Memory B cell (primary cell): ENCODE measurements at regions not wholly inside any gene's neighbourhood (a gene's known extent, or its start where the extent isn't known, plus 50 kb on each side); places are given as distances from the start of the nearest gene placed in this dataset.
"Not testable (repeated sequence)": the region's sequence is repeated elsewhere in the genome, so short reads cannot be mapped to it uniquely, and the experiment has no call there.

ENCODE experiments used
- ATAC-seq: fragments of 150-1000 bp; cut with Tn5 transposase; 2 replicates; pipeline ENCODE4 v1.10.0; 2021; ENCODE audit warnings: low read depth, mild to moderate bottlenecking, moderate library complexity
- DNase-seq, 2 donors: peaks; one replicate each; pipeline ENCODE4 v3.0.0; 2022; ENCODE audit warnings: low spot score in 2 of 2
- H3K27ac Mint-ChIP-seq: one replicate; pipeline ENCODE4 v1.8.0; 2022; ENCODE audit warnings: mild to moderate bottlenecking, moderate library complexity, mixed read lengths
- H3K27me3 Mint-ChIP-seq: one replicate; pipeline ENCODE4 v1.8.0; 2022; ENCODE audit warnings: mixed read lengths
- H3K36me3 Mint-ChIP-seq: one replicate; pipeline ENCODE4 v1.8.0; 2022; ENCODE audit warnings: mild to moderate bottlenecking, mixed read lengths
- H3K4me1 Mint-ChIP-seq: one replicate; pipeline ENCODE4 v1.8.0; 2022; ENCODE audit warnings: mixed read lengths
- H3K4me3 Mint-ChIP-seq: one replicate; pipeline ENCODE4 v1.8.0; 2022; ENCODE audit warnings: mild to moderate bottlenecking, moderate library complexity, mixed read lengths
- H3K9me3 Mint-ChIP-seq: one replicate; pipeline ENCODE4 v1.8.0; 2022; ENCODE audit warnings: mixed read lengths

GRCh38 chr3:148554367-148554766 is 143.3 kb upstream of the AGTR1 start:
- Mint-ChIP-seq H3K4me3 (no peak overlapping the region), H3K27ac (no peak overlapping the region), H3K9me3 (peaks cover 1% of the 10 kb centered on the region), H3K27me3 (no peaks in the 10 kb centered on the region), H3K36me3 (no peaks in the 10 kb centered on the region), H3K4me1 (no peaks in the 10 kb centered on the region)
- no peak for DNase-seq
- ATAC-seq = no peak

- DNase-seq (no peak), ATAC-seq (no peak)
- Mint-ChIP-seq H3K36me3 (no peaks in the 10 kb centered on the region), H3K4me3 (no peak overlapping the region), H3K4me1 (no peaks in the 10 kb centered on the region), H3K27ac (no peak overlapping the region), H3K9me3 (peaks cover 1% of the 10 kb centered on the region), H3K27me3 (no peaks in the 10 kb centered on the region)
Measured at GRCh38 chr3:148556664-148557063, 141.0 kb upstream of the AGTR1 start.

DNA sequence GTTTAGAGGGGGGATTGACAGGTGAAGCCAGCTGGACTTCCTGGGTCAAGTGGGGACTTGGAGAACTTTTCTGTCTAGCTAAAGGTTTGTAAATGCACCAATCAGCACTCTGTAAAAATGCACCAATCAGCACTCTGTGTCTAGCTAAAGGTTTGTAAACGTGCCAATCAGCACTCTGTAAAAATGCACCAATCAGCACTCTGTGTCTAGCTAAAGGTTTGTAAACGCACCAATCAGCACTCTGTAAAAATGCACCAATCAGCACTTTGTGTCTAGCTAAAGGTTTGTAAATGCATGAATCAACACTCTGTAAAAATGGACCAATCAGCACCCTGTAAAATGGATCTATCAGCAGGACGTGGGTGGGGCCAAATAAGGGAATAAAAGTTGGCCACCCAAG is 120.1 kb upstream of the AGTR1 start:
- not testable (repeated sequence) for ATAC-seq, H3K27ac Mint-ChIP-seq, H3K36me3 Mint-ChIP-seq, H3K4me3 Mint-ChIP-seq, H3K4me1 Mint-ChIP-seq, H3K9me3 Mint-ChIP-seq, H3K27me3 Mint-ChIP-seq, DNase-seq

GRCh38 chr3:148582126-148582525 is 115.6 kb upstream of the AGTR1 start:
- no peak for ATAC-seq
- DNase-seq = no peak
- no peak overlapping the region for H3K4me3 Mint-ChIP-seq
- no peaks in the 10 kb centered on the region for H3K27me3 Mint-ChIP-seq
- H3K9me3 Mint-ChIP-seq = no peaks in the 10 kb centered on the region
- no peak overlapping the region for H3K27ac Mint-ChIP-seq
- H3K36me3 Mint-ChIP-seq = no peaks in the 10 kb centered on the region
- no peaks in the 10 kb centered on the region for H3K4me1 Mint-ChIP-seq

- Mint-ChIP-seq H3K36me3 (no peaks in the 10 kb centered on the region), H3K27ac (no peak overlapping the region), H3K9me3 (no peaks in the 10 kb centered on the region), H3K4me1 (no peaks in the 10 kb centered on the region), H3K4me3 (no peak overlapping the region), H3K27me3 (no peaks in the 10 kb centered on the region)
- no peak for ATAC-seq
- no peak for DNase-seq
Measured at GRCh38 chr3:148583793-148584192, 113.9 kb upstream of the AGTR1 start.

DNA sequence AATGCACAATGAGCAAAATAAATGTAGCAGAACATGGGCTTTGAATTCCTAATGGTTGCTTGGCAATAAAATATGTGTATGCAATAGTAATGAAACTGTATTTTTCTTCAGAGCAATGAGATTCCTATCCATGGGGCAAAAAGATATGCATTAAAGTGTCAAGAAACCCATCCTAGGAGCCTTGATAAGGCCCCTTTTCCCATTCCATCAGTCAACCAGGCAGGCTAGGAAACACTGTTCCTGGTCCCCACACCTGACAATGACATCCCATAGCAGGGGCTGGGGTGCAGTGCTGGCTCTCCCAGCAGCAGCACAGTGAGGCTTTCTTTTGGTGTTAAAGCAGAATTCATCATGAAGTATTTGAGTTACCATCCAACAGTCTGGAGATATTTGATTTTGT is 113.3 kb upstream of the AGTR1 start:
- H3K27ac Mint-ChIP-seq = no peak overlapping the region
- no peaks in the 10 kb centered on the region for H3K36me3 Mint-ChIP-seq
- ATAC-seq (no peak), DNase-seq (no peak)
- no peaks in the 10 kb centered on the region for H3K27me3 Mint-ChIP-seq
- no peak overlapping the region for H3K4me3 Mint-ChIP-seq
- no peaks in the 10 kb centered on the region for H3K9me3 Mint-ChIP-seq
- H3K4me1 Mint-ChIP-seq = no peaks in the 10 kb centered on the region

DNA sequence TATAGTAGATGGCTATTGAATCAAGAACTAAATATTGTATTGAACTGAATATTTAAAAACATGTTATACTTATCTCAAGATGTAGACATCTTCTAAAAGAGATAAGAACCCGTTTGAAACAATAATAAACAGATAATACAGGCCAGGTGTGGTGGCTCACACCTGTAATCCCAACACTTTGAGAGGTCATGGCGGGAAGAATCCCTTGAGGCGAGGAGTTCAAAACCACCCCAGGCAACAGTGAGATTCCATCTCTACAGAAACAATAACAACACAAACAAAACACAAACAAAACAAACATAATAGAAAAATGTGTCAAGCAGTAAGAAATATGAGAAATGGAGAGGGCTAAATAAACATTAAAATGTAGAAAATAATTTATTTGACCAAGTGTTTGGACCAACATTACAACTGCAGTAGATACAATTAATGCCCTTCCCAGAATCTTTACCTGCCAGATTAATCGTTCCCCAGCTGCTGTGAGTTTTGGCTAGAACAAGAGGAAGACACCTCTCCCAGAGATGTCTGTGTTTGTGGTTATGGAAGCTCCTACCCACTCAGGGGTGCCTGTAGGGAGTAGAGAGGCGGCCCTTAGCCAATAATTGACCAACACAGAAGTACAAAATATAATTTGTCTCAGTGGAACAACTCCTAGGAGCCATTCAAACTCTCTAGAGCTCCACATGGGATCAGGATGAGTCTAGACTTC is 111.9 kb upstream of the AGTR1 start:
- ATAC-seq (no peak), DNase-seq (no peak)
- Mint-ChIP-seq H3K4me1 (no peaks in the 10 kb centered on the region), H3K27ac (no peak overlapping the region), H3K27me3 (no peaks in the 10 kb centered on the region), H3K9me3 (no peaks in the 10 kb centered on the region), H3K4me3 (no peak overlapping the region), H3K36me3 (no peaks in the 10 kb centered on the region)

DNA sequence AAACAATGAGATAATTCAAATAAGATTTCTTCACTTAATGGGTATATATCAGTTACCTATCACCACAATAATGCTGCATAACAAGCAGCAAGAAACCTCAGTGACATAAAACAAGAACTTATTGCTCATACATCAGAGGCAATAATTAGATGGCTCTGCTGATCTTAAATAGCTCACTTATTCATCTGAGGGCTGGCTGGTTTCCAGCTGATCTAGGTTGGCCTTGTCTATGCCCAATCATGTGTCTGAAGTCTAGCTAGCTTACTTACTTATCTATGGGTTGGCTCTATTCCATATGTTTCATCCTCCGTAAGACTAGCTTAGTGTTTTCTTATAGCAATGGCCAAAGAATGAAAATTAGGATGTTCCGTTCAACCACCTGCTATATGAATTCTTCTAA is 109.4 kb upstream of the AGTR1 start:
- Mint-ChIP-seq H3K4me3 (no peak overlapping the region), H3K9me3 (peaks cover 1% of the 10 kb centered on the region), H3K27me3 (no peaks in the 10 kb centered on the region), H3K36me3 (no peaks in the 10 kb centered on the region), H3K4me1 (no peaks in the 10 kb centered on the region), H3K27ac (no peak overlapping the region)
- no peak for ATAC-seq
- no peak for DNase-seq

GRCh38 chr3:148591525-148591924 is 106.2 kb upstream of the AGTR1 start:
- DNase-seq = no peak
- Mint-ChIP-seq H3K9me3 (peaks cover 1% of the 10 kb centered on the region), H3K4me1 (no peaks in the 10 kb centered on the region), H3K4me3 (no peak overlapping the region), H3K27ac (no peak overlapping the region), H3K36me3 (no peaks in the 10 kb centered on the region), H3K27me3 (no peaks in the 10 kb centered on the region)
- ATAC-seq = no peak

GRCh38 chr3:148598619-148599018 is 99.1 kb upstream of the AGTR1 start:
- no peak for DNase-seq
- Mint-ChIP-seq H3K36me3 (no peaks in the 10 kb centered on the region), H3K27ac (no peak overlapping the region), H3K27me3 (no peaks in the 10 kb centered on the region), H3K9me3 (no peaks in the 10 kb centered on the region), H3K4me3 (no peak overlapping the region), H3K4me1 (no peaks in the 10 kb centered on the region)
- ATAC-seq = no peak

- H3K4me3 Mint-ChIP-seq = no peak overlapping the region
Measured at GRCh38 chr3:148599481-148599880, 98.2 kb upstream of the AGTR1 start.

DNA sequence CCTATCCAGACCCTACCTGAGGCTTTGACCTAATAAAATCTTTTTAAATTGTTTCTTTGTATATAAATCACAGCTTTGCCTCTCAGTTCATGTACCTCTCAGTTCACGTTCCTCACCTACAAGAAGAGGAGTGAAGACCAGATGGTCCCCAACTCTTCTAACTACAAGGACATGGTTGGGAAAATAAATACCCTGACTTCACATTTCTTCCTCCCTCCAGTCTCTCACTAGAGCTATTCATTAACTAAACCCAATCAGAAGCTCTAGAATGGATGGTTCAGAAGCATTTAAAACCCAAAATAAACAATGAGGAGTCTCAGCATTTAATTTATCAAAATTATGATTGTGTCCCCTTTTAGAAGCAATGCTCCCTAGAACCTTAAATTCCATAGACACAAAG is 97.3 kb upstream of the AGTR1 start:
- Mint-ChIP-seq H3K36me3 (no peaks in the 10 kb centered on the region), H3K4me3 (no peak overlapping the region), H3K9me3 (no peaks in the 10 kb centered on the region), H3K27ac (no peak overlapping the region), H3K27me3 (no peaks in the 10 kb centered on the region), H3K4me1 (no peaks in the 10 kb centered on the region)
- DNase-seq (no peak), ATAC-seq (no peak)

More at GRCh38 chr3:148599481-148599880, 98.2 kb upstream of the AGTR1 start:
- Mint-ChIP-seq H3K9me3 (no peaks in the 10 kb centered on the region), H3K4me1 (no peaks in the 10 kb centered on the region), H3K27ac (no peak overlapping the region), H3K27me3 (no peaks in the 10 kb centered on the region), H3K36me3 (no peaks in the 10 kb centered on the region)
- ATAC-seq = no peak
- no peak for DNase-seq

GRCh38 chr3:148600902-148601765 is 96.6 kb upstream of the AGTR1 start:
- H3K4me1 Mint-ChIP-seq = no peaks in the 10 kb centered on the region
- H3K9me3 Mint-ChIP-seq = no peaks in the 10 kb centered on the region
- H3K4me3 Mint-ChIP-seq = no peak overlapping the region
- no peak for DNase-seq
- H3K27ac Mint-ChIP-seq = no peak overlapping the region
- ATAC-seq = no peak
- H3K27me3 Mint-ChIP-seq = no peaks in the 10 kb centered on the region
- H3K36me3 Mint-ChIP-seq = no peaks in the 10 kb centered on the region

DNA sequence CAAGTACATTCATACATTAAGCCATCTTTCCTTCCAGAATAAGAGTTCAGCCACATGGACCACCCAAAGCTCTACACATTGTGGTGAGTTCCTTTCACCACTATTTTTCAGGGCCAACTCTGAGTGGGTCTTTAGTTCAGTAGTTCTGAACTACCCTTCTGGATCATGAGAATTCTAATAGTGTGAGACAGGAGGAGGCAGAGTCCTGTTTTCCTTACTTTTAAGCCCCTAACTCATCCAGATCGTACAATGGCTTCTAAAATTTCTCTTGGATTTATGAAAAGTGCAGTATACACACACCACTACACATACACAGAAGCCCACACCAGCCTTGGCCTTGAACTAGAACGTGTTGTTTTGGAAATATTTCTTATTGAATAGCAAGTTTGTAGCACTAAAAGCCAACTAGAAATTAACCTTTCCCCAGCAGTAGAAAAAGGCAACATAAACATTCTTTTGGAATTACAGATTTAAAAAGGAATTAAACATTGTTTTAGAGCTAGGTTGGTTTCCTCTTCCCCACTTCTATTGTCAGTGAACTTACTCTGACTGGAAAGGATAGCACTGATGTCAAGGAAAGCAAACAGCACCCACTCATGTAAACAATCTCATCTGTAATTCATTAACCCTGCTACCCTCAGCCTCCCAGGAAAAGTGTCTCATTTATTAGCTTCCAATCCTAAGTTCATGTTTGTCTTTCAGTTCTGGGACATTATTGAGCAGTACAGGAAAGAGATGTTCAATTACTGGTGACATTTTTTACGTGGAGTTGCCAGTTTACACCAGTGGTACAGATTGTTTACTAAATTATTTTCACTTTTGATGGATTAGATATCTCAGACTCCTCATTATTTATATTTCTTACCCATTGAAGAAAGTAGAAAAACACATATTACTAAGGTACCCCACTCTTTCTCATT is 95.7 kb upstream of the AGTR1 start:
- DNase-seq (no peak), ATAC-seq (no peak)
- no peak overlapping the region for H3K4me3 Mint-ChIP-seq
- no peaks in the 10 kb centered on the region for H3K27me3 Mint-ChIP-seq
- no peaks in the 10 kb centered on the region for H3K36me3 Mint-ChIP-seq
- H3K9me3 Mint-ChIP-seq = no peaks in the 10 kb centered on the region
- no peaks in the 10 kb centered on the region for H3K4me1 Mint-ChIP-seq
- H3K27ac Mint-ChIP-seq = no peak overlapping the region
